Activated T-helper 2 cell treated with anti-CD3 and anti-CD28 coated beads, Interferon-gamma antibody, Interleukin-2, Interleukin-4, amounts not matched to agents 10 μg/mL and 5 μg/mL and 100 μg/mL, durations not matched to agents 14 hours and 24 hours and 36 hours (primary cell): ENCODE measurements at regions not wholly inside any gene's neighbourhood (a gene's known extent, or its start where the extent isn't known, plus 50 kb on each side); places are given as distances from the start of the nearest gene placed in this dataset.
"Not testable (repeated sequence)": the region's sequence is repeated elsewhere in the genome, so short reads cannot be mapped to it uniquely, and the experiment has no call there.

Source experiments
- DNase-seq: peaks from one replicate; pipeline ENCODE4 v3.0.0; 2021; ENCODE audit warnings: low spot score
- H3K27ac Mint-ChIP-seq: one replicate; pipeline ENCODE4 v1.8.0; 2021; ENCODE audit warnings: mixed read lengths
- H3K27me3 Mint-ChIP-seq: one replicate; pipeline ENCODE4 v1.8.0; 2021; ENCODE audit warnings: low read depth, mixed read lengths
- H3K36me3 Mint-ChIP-seq: one replicate; pipeline ENCODE4 v1.8.0; 2021; ENCODE audit warnings: low read depth, mixed read lengths
- H3K4me1 Mint-ChIP-seq: one replicate; pipeline ENCODE4 v1.8.0; 2021; ENCODE audit warnings: low read depth, mixed read lengths
- H3K4me3 Mint-ChIP-seq: one replicate; pipeline ENCODE4 v1.8.0; 2021; ENCODE audit warnings: low read depth, mild to moderate bottlenecking, moderate library complexity, mixed read lengths
- H3K9me3 Mint-ChIP-seq: one replicate; pipeline ENCODE4 v1.8.0; 2021; ENCODE audit warnings: mixed read lengths
- intact Hi-C: fragments of 100-400 bp; cut with micrococcal nuclease; formaldehyde crosslinking; loops from one replicate; pipeline ENCODE4 v1.15.1; 2023

DNA sequence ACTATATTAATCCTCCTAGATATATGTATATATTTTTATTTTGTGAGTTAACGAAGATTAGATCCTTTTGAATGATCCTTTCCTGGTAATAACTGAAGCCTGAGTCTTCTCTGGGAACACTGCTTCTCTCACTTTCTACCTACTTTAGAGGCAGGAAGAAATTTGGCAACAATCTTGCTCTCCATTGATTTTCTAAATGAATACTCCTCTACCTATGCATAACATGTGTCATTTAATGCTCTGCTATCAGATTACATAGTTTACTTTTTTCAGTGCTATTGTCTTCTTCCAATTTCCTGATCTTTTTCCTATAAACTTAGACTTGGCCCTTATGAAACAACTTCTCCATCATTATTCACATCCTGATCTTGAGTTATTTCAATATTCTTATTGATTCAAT is 60.4 kb upstream of the PDHA2 start:
- intact Hi-C loops, result no loop called here
- Mint-ChIP-seq H3K9me3 (no peaks in the 10 kb centered on the region), H3K4me3 (no peak overlapping the region), H3K27me3 (no peaks in the 10 kb centered on the region), H3K4me1 (no peaks in the 10 kb centered on the region), H3K27ac (no peak overlapping the region), H3K36me3 (no peaks in the 10 kb centered on the region)
- no peak for DNase-seq

DNA sequence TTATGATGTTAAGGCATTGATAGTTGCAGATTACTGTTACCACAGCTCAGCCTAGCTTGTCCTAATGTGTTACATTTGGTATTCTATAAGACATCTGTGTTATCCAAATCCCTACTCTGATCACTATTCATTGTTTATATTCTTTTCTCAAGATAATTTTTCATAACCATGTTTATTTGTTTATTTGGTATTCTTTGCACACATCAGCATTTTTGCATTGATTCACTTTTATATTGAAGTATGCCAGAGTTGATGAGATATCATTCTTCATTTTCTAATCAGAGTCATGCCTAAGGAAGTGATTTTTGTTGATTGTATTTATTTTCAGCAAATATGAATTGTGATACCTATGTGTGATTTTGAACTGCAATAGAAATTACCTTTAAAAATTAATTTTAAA is 61.2 kb upstream of the PDHA2 start:
- H3K4me1 Mint-ChIP-seq, result no peaks in the 10 kb centered on the region
- H3K27me3 Mint-ChIP-seq, result no peaks in the 10 kb centered on the region
- no peak overlapping the region for H3K27ac Mint-ChIP-seq
- H3K9me3 Mint-ChIP-seq, result no peaks in the 10 kb centered on the region
- H3K36me3 Mint-ChIP-seq, result no peaks in the 10 kb centered on the region
- H3K4me3 Mint-ChIP-seq, result no peak overlapping the region
- intact Hi-C loops, result no loop called here
- no peak for DNase-seq

DNA sequence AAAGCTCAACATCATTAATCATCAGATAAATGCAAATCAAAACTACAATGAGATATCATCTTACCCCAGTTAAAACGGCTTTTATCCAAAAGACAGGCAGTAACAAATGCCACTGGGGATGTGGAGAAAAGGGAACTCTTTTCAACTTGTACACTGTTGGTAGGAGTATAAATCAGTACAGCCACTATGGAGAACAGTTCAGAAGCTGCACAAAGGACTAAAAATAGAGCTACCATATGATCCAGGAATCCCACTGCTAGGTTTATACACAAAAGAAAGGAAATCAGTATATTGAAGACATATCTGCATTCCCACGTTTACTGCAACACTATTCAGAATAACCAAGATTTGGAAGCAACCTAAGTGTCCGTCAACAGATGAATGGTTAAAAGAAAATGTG is 69.3 kb upstream of the PDHA2 start:
- not testable (repeated sequence) for H3K4me1 Mint-ChIP-seq

DNA sequence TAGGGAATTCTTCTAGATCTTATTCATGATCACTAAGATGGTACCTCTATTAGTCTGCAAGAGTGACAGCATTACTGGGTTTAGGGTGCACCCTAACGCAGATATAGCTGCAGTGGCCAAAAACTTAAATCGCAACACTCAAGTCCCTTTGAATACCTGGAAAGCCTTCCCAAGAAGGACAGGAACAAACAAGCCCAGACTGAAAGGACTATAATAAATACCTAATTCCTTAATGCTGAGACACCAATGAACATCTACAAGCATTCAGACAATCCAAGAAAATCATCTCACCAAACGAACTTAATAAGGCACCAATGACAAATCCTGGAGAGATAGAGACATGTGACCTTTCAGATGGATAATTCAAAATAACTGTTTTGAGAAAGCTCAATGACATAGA is 74.9 kb upstream of the PDHA2 start:
- no peak overlapping the region for H3K4me3 Mint-ChIP-seq
- H3K4me1 Mint-ChIP-seq, result no peaks in the 10 kb centered on the region
- H3K27me3 Mint-ChIP-seq, result no peaks in the 10 kb centered on the region
- H3K9me3 Mint-ChIP-seq, result no peaks in the 10 kb centered on the region
- DNase-seq, result no peak
- H3K27ac Mint-ChIP-seq, result no peak overlapping the region
- intact Hi-C loops, result no loop called here
- no peaks in the 10 kb centered on the region for H3K36me3 Mint-ChIP-seq

More for the DNA sequence above, 69.3 kb upstream of the PDHA2 start:
- H3K9me3 Mint-ChIP-seq, H3K27ac Mint-ChIP-seq, H3K27me3 Mint-ChIP-seq, H3K4me3 Mint-ChIP-seq, H3K36me3 Mint-ChIP-seq, DNase-seq, intact Hi-C loops: not testable (repeated sequence)

DNA sequence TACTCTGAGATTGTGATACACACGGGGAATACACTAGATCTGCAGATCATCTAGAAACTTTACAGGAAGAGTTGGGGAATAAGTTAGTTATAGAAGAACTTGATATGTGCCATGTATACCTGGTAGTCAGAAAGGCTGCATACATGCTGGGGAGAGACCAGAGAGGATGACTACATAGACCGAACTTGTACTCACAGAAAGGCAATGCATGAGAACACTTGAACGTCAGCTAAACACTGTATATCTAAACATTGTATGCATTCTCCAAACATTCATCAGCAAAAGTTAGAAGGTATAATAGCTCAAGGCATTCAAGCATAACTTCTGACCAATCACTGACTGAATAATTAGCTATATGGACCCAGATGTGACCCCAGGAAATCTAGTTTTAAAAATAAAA is 78.0 kb upstream of the PDHA2 start:
- DNase-seq, result no peak
- H3K4me3 Mint-ChIP-seq, result no peak overlapping the region
- H3K4me1 Mint-ChIP-seq, result no peaks in the 10 kb centered on the region
- H3K9me3 Mint-ChIP-seq, result no peaks in the 10 kb centered on the region
- intact Hi-C loops, result no loop called here
- H3K27me3 Mint-ChIP-seq, result no peaks in the 10 kb centered on the region
- no peaks in the 10 kb centered on the region for H3K36me3 Mint-ChIP-seq
- H3K27ac Mint-ChIP-seq, result no peak overlapping the region

DNA sequence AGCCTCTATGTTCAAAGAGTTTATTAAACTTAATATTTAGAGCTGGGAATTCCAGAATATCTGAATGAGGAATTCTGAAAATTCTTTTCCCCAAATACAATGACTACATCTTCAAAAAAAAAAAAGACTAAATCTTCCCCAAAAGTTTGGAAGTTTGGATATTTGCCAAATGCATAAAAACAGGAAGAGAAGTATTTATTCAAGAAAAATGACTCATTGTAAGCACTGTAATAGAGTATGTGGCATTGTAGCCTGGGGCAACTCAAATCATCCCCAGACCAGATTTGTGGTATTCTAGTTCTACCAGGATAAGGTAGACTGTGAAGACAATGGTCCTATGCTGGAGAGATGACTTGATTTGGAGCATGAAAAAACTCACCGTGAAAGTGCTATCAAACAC is 78.5 kb upstream of the PDHA2 start:
- H3K27ac Mint-ChIP-seq, result no peak overlapping the region
- DNase-seq, result no peak
- no peaks in the 10 kb centered on the region for H3K4me1 Mint-ChIP-seq
- no peaks in the 10 kb centered on the region for H3K27me3 Mint-ChIP-seq
- no peak overlapping the region for H3K4me3 Mint-ChIP-seq
- intact Hi-C loops, result no loop called here
- no peaks in the 10 kb centered on the region for H3K36me3 Mint-ChIP-seq
- H3K9me3 Mint-ChIP-seq, result no peaks in the 10 kb centered on the region

DNA sequence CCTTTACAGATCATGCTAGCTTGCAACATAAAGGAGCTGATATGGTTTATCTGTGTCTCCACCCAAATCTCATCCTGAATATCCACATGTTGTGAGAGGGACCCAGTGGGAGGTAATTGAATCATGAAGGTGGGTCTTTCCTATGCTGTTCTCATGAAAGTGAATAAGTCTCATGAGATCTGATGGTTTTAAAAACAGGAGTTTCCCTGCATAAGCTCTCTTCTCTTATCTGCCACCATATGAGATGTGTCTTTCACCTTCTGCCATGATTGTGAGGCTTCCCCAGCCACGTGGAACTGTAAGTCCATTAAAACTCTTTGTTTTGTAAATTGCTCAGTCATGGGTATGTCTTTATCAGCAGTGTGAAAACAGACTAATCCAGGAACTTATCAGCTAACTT is 79.2 kb upstream of the PDHA2 start:
- H3K4me1 Mint-ChIP-seq, H3K36me3 Mint-ChIP-seq, intact Hi-C loops, H3K27ac Mint-ChIP-seq, DNase-seq, H3K4me3 Mint-ChIP-seq, H3K9me3 Mint-ChIP-seq, H3K27me3 Mint-ChIP-seq: not testable (repeated sequence)

DNA sequence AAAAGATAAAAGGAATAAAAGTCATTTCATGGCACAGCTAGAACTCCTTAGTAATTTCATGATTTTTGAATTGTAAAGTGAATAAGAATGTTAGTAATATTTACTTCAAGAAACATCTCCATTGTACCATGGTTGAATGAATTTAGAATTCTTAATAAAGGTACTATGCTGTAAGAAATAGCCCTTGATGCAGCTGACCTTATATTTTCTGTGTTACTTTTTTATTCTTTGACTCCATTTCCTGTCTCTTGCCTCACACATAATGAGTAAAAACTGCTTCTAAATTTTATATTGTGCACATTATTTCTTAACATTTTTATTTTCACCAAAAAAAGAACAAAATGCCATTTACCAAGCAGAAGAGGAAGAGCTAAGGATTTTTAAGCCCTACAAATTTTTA is 81.9 kb upstream of the PDHA2 start:
- intact Hi-C loops, result no loop called here
- H3K4me3 Mint-ChIP-seq, result no peak overlapping the region
- H3K27ac Mint-ChIP-seq, result no peak overlapping the region
- DNase-seq, result no peak
- no peaks in the 10 kb centered on the region for H3K9me3 Mint-ChIP-seq
- no peaks in the 10 kb centered on the region for H3K36me3 Mint-ChIP-seq
- H3K27me3 Mint-ChIP-seq, result no peaks in the 10 kb centered on the region
- no peaks in the 10 kb centered on the region for H3K4me1 Mint-ChIP-seq

DNA sequence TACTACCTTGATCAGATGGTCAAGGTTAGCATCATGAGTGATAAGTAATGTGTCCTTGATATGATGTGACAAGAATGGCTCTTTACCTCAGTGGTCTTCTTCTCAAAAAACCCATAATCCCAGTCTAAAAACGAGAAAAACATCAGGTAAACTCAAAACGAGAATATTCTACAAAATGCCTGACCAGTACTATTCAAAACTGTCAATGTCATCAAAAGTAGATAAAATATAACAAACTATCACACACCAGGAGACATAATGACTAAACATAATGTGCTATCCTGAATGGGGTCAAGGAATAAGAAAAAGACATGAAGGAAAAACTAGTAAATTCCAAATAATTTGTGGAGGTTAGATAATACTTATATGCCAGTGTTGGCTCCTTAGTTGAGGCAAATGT is 85.2 kb upstream of the PDHA2 start:
- Mint-ChIP-seq H3K36me3 (no peaks in the 10 kb centered on the region), H3K4me3 (no peak overlapping the region), H3K4me1 (no peaks in the 10 kb centered on the region), H3K27me3 (no peaks in the 10 kb centered on the region), H3K9me3 (no peaks in the 10 kb centered on the region), H3K27ac (no peak overlapping the region)
- intact Hi-C loops, result no loop called here
- no peak for DNase-seq

DNA sequence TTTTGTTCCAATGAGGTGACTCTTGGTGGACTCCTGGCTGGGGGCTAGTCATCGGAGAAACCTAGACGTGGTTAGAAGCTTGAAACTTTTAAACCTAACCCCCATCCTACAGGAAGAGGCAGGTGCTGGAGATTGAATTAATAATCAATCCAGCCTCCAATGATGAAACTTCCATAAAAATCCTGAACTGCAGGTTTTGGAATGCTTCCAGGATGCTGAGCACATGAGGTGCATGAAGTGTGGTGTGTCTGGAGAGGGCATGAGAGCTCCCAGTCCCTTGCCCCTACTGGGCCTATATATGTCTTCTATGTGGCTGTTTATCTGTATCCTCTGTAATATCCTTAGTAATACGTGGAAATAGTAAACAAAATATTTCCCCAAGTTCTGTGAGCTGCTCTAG is 90.7 kb upstream of the PDHA2 start:
- Mint-ChIP-seq H3K27me3 (no peaks in the 10 kb centered on the region), H3K4me1 (no peaks in the 10 kb centered on the region), H3K36me3 (no peaks in the 10 kb centered on the region), H3K4me3 (no peak overlapping the region), H3K27ac (no peak overlapping the region), H3K9me3 (no peaks in the 10 kb centered on the region)
- DNase-seq, result no peak
- intact Hi-C loops, result no loop called here

DNA sequence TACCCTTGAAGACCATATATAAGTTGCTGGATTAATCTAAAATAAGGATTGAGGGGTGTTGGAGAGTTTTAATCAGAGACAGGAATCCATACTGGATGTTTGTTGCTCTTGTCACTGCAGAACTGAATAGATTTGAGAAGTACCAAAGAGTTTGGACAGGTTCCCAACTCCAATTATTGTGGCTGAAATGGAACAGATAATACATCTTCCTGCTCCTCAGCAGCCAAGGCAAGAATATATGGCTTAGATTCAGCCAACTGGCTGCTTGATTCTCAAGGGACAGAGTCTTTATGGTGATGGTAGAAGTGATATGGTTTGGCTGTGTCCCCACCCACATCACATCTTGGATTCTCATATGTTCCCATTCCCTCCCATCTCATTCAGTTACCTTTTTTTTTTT is 97.0 kb upstream of the PDHA2 start:
- intact Hi-C loops, result no loop called here
- no peak overlapping the region for H3K4me3 Mint-ChIP-seq
- no peaks in the 10 kb centered on the region for H3K36me3 Mint-ChIP-seq
- no peak for DNase-seq
- no peaks in the 10 kb centered on the region for H3K9me3 Mint-ChIP-seq
- no peak overlapping the region for H3K27ac Mint-ChIP-seq
- H3K4me1 Mint-ChIP-seq, result no peaks in the 10 kb centered on the region
- no peaks in the 10 kb centered on the region for H3K27me3 Mint-ChIP-seq

DNA sequence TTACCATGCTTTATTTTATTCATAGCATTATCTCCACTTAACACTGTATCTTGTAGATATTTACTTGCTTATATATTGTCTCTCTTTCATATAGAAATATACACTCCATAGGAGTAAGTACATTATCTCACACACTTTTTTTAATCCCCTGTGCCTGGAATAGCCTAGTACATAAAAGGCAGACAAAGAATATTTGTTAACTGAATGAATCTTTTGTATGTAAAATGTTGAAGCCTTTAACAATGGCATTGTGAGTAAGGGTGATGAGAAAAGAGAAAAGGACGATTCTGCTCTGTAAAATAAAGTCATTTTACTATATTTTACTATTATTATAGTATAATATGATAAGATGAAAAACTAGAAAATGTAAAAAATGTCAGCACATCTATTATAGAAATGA is 97.7 kb upstream of the PDHA2 start:
- Mint-ChIP-seq H3K27me3 (no peaks in the 10 kb centered on the region), H3K27ac (no peak overlapping the region), H3K4me1 (no peaks in the 10 kb centered on the region), H3K9me3 (no peaks in the 10 kb centered on the region), H3K4me3 (no peak overlapping the region), H3K36me3 (no peaks in the 10 kb centered on the region)
- intact Hi-C loops, result no loop called here
- DNase-seq, result no peak

DNA sequence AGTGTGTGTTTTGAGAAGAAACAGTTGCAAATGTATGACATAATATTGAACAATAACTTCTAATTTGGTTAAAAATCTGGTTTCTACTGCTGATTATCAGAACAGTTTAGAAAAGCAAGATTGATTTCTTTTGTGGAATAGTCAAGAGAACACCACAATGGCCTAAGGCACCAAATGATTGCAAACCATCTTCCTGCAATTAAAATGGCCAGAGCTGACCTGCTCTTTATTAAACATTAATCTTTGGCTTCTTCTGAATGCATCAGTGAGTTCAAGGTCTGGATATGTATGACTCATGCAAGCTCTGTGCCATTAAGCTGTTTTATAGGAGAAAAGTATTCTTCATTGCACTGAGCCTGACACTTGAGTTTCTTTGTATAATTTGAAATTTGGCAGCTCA is 107.8 kb upstream of the PDHA2 start:
- Mint-ChIP-seq H3K27ac (no peak overlapping the region), H3K9me3 (no peaks in the 10 kb centered on the region), H3K36me3 (no peaks in the 10 kb centered on the region), H3K27me3 (no peaks in the 10 kb centered on the region), H3K4me3 (no peak overlapping the region), H3K4me1 (no peaks in the 10 kb centered on the region)
- no peak for DNase-seq
- intact Hi-C loops, result no loop called here

DNA sequence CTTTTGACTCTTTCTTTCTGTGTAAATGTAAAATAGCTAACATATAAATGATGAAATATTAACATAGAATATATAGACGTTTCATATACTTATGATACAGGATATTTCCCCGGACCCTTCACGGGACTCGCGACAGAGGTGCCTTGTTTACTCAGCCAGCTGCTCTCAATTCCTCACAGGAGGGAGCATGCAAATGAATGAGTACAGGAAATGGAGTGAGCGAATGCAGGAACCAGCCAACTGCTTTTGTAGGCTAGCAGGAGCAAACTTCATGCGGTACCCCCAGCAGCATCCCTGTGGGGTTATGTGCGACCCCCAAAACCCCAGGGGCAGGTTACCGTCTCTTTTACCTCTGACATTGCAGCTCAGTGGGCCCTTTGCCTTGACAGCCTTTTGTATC is 110.3 kb upstream of the PDHA2 start:
- no peaks in the 10 kb centered on the region for H3K36me3 Mint-ChIP-seq
- no peaks in the 10 kb centered on the region for H3K9me3 Mint-ChIP-seq
- H3K27me3 Mint-ChIP-seq, result no peaks in the 10 kb centered on the region
- intact Hi-C loops, result no loop called here
- DNase-seq, result no peak
- H3K4me3 Mint-ChIP-seq, result no peak overlapping the region
- no peak overlapping the region for H3K27ac Mint-ChIP-seq
- no peaks in the 10 kb centered on the region for H3K4me1 Mint-ChIP-seq
